Dendritic cell treated with granulocyte-macrophage colony-stimulating factor and Interleukin-4, amounts not matched to agents 40 ng/mL and 50 ng/mL, for 4 days (primary cell): ENCODE measurements at regions not wholly inside any gene's neighbourhood (a gene's known extent, or its start where the extent isn't known, plus 50 kb on each side); places are given as distances from the start of the nearest gene placed in this dataset.

Experiments used
- H3K27ac Mint-ChIP-seq: one replicate; pipeline ENCODE4 v1.8.0; 2022; ENCODE audit warnings: mild to moderate bottlenecking, mixed read lengths
- H3K27me3 Mint-ChIP-seq: one replicate; pipeline ENCODE4 v1.8.0; 2022; ENCODE audit warnings: mild to moderate bottlenecking, mixed read lengths
- H3K36me3 Mint-ChIP-seq: one replicate; pipeline ENCODE4 v1.8.0; 2022; ENCODE audit warnings: low read depth, mixed read lengths
- H3K4me1 Mint-ChIP-seq: one replicate; pipeline ENCODE4 v1.8.0; 2022; ENCODE audit warnings: low read depth, mixed read lengths
- H3K4me3 Mint-ChIP-seq: one replicate; pipeline ENCODE4 v1.8.0; 2022; ENCODE audit warnings: mild to moderate bottlenecking, moderate library complexity, mixed read lengths
- H3K9me3 Mint-ChIP-seq: one replicate; pipeline ENCODE4 v1.8.0; 2022; ENCODE audit warnings: mixed read lengths
- intact Hi-C: fragments of 100-400 bp; cut with micrococcal nuclease; formaldehyde crosslinking; loops from one replicate; pipeline ENCODE4 v1.15.0; 2022

DNA sequence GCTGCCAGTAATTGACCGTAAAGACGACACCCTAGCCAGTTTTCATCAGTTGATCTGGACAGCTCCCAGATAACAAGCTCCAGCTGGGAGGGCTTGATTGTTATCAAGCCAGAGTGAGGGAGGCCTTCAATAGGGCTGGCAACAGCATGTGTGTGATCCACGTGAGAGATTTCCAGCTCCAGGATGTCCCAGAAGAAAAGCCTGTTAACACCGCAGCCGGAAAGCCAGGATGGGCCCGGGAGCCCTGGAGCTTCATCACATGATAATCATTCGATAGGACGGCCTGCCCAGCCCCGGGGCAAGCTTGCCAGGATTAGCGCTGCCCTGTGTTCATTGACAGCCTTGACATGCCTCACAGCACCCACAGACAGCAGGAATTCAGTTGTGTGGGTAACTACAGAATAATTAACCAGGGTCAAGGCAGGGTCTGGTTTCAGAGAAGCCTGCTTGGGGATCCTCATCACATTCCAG lies 182.5 kb downstream of the C1D start:
- Mint-ChIP-seq H3K36me3 (no peaks in the 10 kb centered on the region), H3K4me1 (no peaks in the 10 kb centered on the region), H3K4me3 (no peak overlapping the region), H3K27ac (no peak overlapping the region), H3K27me3 (no peaks in the 10 kb centered on the region), H3K9me3 (no peaks in the 10 kb centered on the region)
- intact Hi-C loops = no loop called here

GRCh38 chr2:67881816-67882215 lies 181.0 kb downstream of the C1D start:
- Mint-ChIP-seq H3K36me3 (no peaks in the 10 kb centered on the region), H3K27me3 (no peaks in the 10 kb centered on the region), H3K4me1 (no peaks in the 10 kb centered on the region), H3K9me3 (no peaks in the 10 kb centered on the region), H3K4me3 (no peak overlapping the region), H3K27ac (no peak overlapping the region)
- intact Hi-C loops = no loop called here

DNA sequence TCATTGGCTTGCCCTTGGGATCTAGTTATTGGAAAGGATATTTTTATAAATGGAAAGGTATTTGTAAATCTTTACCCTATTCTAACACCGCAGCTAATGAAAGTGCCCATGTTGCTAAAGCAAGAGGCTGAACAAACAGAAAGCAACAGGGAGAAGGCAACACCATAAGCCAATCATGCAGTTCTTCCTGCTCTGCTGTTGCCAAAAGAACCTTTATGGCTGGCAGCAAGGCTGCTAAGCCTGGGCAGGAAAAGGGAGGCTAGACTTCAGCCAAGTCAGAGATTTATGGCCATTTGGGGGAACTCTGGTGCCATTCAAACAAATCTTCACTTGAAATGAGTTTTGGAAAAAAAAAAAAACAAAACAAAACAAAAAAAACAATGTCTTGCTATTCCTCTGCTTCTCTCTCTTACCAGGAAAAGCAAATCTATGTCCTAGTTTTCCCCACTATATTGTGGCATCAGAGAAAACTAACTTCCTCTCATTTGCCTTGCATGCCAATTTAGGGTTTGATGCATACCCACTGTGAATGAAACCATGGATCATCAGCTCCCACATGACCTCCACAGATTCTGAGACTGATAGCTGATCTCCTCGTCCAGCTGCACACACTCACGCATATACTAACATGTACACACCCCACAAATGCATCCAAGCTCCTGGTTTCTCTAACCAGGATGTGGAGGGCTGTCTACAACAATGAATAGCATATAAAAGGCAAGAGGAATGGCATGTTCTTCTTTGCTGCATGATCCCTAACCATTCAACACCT lies 179.3 kb downstream of the C1D start:
- no peaks in the 10 kb centered on the region for H3K27me3 Mint-ChIP-seq
- no peak overlapping the region for H3K27ac Mint-ChIP-seq
- no peak overlapping the region for H3K4me3 Mint-ChIP-seq
- intact Hi-C loops = no loop called here
- no peaks in the 10 kb centered on the region for H3K9me3 Mint-ChIP-seq
- no peaks in the 10 kb centered on the region for H3K4me1 Mint-ChIP-seq
- H3K36me3 Mint-ChIP-seq = no peaks in the 10 kb centered on the region

GRCh38 chr2:67888351-67889005 lies 174.3 kb downstream of the C1D start:
- no peak overlapping the region for H3K4me3 Mint-ChIP-seq
- no peak overlapping the region for H3K27ac Mint-ChIP-seq
- H3K27me3 Mint-ChIP-seq = no peaks in the 10 kb centered on the region
- no peaks in the 10 kb centered on the region for H3K36me3 Mint-ChIP-seq
- H3K4me1 Mint-ChIP-seq = no peaks in the 10 kb centered on the region
- intact Hi-C loops = no loop called here
- no peaks in the 10 kb centered on the region for H3K9me3 Mint-ChIP-seq

DNA sequence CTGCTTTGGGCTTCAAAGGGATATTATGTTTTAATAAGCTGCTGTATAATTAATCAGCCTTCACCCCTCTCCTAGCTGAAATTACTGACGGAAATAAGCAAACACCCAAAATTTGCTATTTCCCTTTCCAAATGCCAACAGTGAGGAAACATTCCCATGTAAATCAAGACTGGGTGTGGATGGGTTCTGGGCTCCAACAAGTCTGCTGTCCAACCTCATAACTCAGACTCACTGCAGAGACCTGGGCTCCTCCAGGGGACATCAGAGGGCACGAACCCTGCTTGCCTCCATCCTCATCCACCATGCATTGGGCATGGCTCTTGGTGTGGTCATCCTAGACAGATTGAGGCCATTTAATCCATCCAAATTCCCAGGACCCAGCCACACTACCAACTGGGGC lies 173.7 kb downstream of the C1D start:
- Mint-ChIP-seq H3K9me3 (no peaks in the 10 kb centered on the region), H3K27ac (no peak overlapping the region), H3K4me1 (no peaks in the 10 kb centered on the region), H3K27me3 (no peaks in the 10 kb centered on the region), H3K36me3 (no peaks in the 10 kb centered on the region), H3K4me3 (no peak overlapping the region)
- intact Hi-C loops = no loop called here

GRCh38 chr2:67891642-67892041 lies 171.2 kb downstream of the C1D start:
- H3K27me3 Mint-ChIP-seq = no peaks in the 10 kb centered on the region
- no peaks in the 10 kb centered on the region for H3K36me3 Mint-ChIP-seq
- no peaks in the 10 kb centered on the region for H3K9me3 Mint-ChIP-seq
- H3K27ac Mint-ChIP-seq = no peak overlapping the region
- H3K4me3 Mint-ChIP-seq = no peak overlapping the region
- intact Hi-C loops = no loop called here
- H3K4me1 Mint-ChIP-seq = no peaks in the 10 kb centered on the region

DNA sequence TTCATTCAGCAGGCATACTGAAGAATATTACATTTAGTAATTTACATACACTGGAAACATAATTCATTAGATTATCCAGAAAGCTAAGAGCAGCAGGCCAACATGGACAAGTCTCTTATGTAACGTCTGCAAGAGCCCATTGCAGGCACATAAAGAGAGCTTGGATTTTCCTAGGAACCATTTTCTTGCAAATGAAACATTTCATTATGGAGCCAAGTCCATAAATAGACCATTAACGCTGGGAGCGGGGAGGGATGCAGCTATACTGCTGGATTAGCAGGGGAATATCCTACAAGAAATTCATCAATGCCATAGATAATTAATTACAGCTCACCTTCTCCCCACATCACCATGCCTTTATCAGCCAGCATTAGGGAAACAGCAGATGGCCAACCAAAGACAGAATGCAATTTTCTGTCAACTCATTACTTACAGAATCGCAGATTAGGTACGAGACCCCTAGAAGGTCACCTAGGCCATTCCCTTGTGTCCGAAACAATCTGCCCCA lies 170.4 kb downstream of the C1D start:
- Mint-ChIP-seq H3K9me3 (no peaks in the 10 kb centered on the region), H3K4me1 (no peaks in the 10 kb centered on the region), H3K27ac (no peak overlapping the region), H3K27me3 (no peaks in the 10 kb centered on the region), H3K4me3 (no peak overlapping the region), H3K36me3 (no peaks in the 10 kb centered on the region)
- intact Hi-C loops = no loop called here

- H3K4me3 Mint-ChIP-seq = no peak overlapping the region
- H3K27me3 Mint-ChIP-seq = no peaks in the 10 kb centered on the region
- H3K9me3 Mint-ChIP-seq = no peaks in the 10 kb centered on the region
- H3K4me1 Mint-ChIP-seq = no peaks in the 10 kb centered on the region
- intact Hi-C loops = no loop called here
- H3K36me3 Mint-ChIP-seq = no peaks in the 10 kb centered on the region
- H3K27ac Mint-ChIP-seq = no peak overlapping the region
Measured at GRCh38 chr2:67895227-67895941, 167.4 kb downstream of the C1D start.

GRCh38 chr2:67896076-67896475 lies 166.7 kb downstream of the C1D start:
- intact Hi-C loops = no loop called here
- no peaks in the 10 kb centered on the region for H3K36me3 Mint-ChIP-seq
- H3K27ac Mint-ChIP-seq = no peak overlapping the region
- H3K27me3 Mint-ChIP-seq = no peaks in the 10 kb centered on the region
- no peaks in the 10 kb centered on the region for H3K4me1 Mint-ChIP-seq
- no peak overlapping the region for H3K4me3 Mint-ChIP-seq
- H3K9me3 Mint-ChIP-seq = no peaks in the 10 kb centered on the region

DNA sequence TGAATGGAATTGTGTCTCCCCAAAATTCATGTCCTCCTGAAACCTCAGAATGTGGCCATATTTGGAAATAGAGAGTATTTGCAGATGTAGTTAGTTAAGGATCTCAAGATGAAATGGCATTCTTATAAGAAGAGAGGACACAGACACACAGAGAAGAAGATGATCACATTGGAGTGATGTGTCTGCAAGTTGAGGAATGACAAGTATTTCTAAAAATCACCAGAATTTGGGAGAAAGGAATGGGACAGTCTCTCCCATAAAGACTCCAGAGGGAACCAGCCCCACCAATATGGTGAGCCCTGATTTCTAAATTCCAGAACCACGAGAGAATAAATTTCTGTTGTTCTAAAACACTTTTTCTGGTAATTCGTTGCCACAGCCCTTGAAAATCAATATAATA lies 166.3 kb downstream of the C1D start:
- intact Hi-C loops = no loop called here
- no peaks in the 10 kb centered on the region for H3K4me1 Mint-ChIP-seq
- H3K36me3 Mint-ChIP-seq = no peaks in the 10 kb centered on the region
- no peak overlapping the region for H3K4me3 Mint-ChIP-seq
- H3K27me3 Mint-ChIP-seq = no peaks in the 10 kb centered on the region
- H3K9me3 Mint-ChIP-seq = no peaks in the 10 kb centered on the region
- H3K27ac Mint-ChIP-seq = no peak overlapping the region

DNA sequence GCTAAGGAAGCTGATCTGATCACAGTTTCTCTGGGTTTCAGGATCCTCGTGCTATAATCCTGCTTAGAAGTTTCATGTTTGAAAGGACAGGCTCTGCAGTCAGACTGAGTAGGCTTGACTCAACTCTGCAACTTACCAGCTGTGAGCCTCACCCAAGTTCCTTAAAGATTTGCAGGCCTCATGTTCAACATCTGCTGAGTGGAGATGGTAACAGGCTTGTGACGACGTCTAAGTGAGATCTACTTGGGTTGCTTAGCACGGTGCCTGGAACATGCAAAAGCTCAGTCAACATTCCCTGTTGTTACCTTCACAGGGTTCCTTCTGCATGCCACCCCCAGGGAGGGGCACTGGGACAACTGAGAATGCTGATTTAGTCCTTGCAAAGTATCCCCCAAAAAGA lies 164.2 kb downstream of the C1D start:
- H3K36me3 Mint-ChIP-seq = no peaks in the 10 kb centered on the region
- H3K4me1 Mint-ChIP-seq = no peaks in the 10 kb centered on the region
- no peaks in the 10 kb centered on the region for H3K27me3 Mint-ChIP-seq
- H3K9me3 Mint-ChIP-seq = no peaks in the 10 kb centered on the region
- intact Hi-C loops = no loop called here
- no peak overlapping the region for H3K27ac Mint-ChIP-seq
- no peak overlapping the region for H3K4me3 Mint-ChIP-seq

GRCh38 chr2:67899187-67899586 lies 163.6 kb downstream of the C1D start:
- intact Hi-C loops = no loop called here
- no peak overlapping the region for H3K27ac Mint-ChIP-seq
- no peaks in the 10 kb centered on the region for H3K9me3 Mint-ChIP-seq
- H3K4me3 Mint-ChIP-seq = no peak overlapping the region
- H3K4me1 Mint-ChIP-seq = no peaks in the 10 kb centered on the region
- no peaks in the 10 kb centered on the region for H3K36me3 Mint-ChIP-seq
- no peaks in the 10 kb centered on the region for H3K27me3 Mint-ChIP-seq

DNA sequence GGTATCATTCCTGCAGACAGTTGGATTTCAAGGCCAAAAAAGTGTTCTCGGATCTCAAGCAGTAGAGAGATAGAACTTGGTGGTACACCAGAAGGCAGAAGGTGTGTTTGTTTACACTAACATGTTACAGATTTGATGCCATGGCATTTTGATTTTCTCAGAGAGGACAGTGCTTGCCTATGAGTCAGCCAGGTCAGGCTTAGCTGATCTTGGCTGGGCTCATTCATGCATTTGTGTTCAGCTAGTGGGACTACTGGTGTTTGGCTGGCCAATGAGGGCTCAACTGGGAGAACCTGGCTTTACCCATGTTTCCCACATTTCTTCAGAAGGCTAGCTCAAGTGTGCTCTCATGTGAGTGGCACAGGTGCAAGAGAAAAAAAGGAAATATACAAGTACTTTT lies 162.0 kb downstream of the C1D start:
- Mint-ChIP-seq H3K27ac (no peak overlapping the region), H3K4me3 (no peak overlapping the region), H3K27me3 (no peaks in the 10 kb centered on the region), H3K9me3 (no peaks in the 10 kb centered on the region), H3K36me3 (no peaks in the 10 kb centered on the region), H3K4me1 (no peaks in the 10 kb centered on the region)
- intact Hi-C loops = no loop called here

- intact Hi-C loops = no loop called here
- Mint-ChIP-seq H3K9me3 (no peaks in the 10 kb centered on the region), H3K36me3 (no peaks in the 10 kb centered on the region), H3K4me3 (no peak overlapping the region), H3K27ac (no peak overlapping the region), H3K27me3 (no peaks in the 10 kb centered on the region), H3K4me1 (no peaks in the 10 kb centered on the region)
Measured at GRCh38 chr2:67904566-67904965, 158.2 kb downstream of the C1D start.
